Fibroblast of pulmonary artery (primary cell): ENCODE measurements at regions not wholly inside any gene's neighbourhood (a gene's known extent, or its start where the extent isn't known, plus 50 kb on each side); places are given as distances from the start of the nearest gene placed in this dataset.

Experiments used
- DNase-seq: peaks from one replicate; pipeline ENCODE4 v3.0.0-alpha.2; 2010; ENCODE audit warnings: low read depth
- H3K4me3 ChIP-seq: replicated peaks from 2 replicates; pipeline ENCODE4 v1.5.1; 2011; ENCODE audit warnings: low read depth, mild to moderate bottlenecking, control low read depth, low read length, moderate library complexity
- TF ChIP-seq, protein P1 (sequence below): IDR thresholded peaks from 2 replicates; pipeline ENCODE4 v1.5.1; 2011; ENCODE audit warnings: mild to moderate bottlenecking, control low read depth, low read length, inconsistent platforms; ENCODE audit errors: missing control alignments

DNA sequence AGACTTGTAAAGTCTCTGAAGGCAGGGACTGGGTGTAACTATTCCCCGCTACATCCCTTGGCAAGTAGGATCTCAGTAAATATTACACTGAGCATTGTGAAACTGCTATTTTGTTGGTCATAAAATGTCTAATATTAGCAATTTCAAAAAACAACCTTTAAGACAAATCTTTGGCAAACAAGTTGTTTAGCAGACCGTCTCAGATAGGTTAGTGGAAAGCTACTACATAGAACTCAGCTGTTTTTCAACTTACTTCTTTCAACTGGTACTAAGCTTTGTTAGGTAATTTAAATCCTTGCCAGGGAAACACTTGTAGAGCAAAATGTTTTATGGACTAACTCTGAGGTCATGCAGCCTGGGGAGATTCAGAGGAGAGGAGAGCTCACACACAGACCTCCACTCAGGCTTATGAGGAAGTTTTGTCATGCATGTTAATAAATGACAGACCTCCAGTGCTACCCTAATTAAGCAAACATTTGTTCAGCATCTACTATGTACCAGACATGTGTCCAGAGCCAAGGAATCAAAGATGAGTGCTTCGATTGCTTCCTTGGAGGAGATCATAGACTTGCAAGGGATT is 61.6 kb upstream of the STAC start:
- TF ChIP-seq, protein P1, sequence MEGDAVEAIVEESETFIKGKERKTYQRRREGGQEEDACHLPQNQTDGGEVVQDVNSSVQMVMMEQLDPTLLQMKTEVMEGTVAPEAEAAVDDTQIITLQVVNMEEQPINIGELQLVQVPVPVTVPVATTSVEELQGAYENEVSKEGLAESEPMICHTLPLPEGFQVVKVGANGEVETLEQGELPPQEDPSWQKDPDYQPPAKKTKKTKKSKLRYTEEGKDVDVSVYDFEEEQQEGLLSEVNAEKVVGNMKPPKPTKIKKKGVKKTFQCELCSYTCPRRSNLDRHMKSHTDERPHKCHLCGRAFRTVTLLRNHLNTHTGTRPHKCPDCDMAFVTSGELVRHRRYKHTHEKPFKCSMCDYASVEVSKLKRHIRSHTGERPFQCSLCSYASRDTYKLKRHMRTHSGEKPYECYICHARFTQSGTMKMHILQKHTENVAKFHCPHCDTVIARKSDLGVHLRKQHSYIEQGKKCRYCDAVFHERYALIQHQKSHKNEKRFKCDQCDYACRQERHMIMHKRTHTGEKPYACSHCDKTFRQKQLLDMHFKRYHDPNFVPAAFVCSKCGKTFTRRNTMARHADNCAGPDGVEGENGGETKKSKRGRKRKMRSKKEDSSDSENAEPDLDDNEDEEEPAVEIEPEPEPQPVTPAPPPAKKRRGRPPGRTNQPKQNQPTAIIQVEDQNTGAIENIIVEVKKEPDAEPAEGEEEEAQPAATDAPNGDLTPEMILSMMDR: no peak
- DNase-seq: no peak
- no peak overlapping the region for H3K4me3 ChIP-seq

DNA sequence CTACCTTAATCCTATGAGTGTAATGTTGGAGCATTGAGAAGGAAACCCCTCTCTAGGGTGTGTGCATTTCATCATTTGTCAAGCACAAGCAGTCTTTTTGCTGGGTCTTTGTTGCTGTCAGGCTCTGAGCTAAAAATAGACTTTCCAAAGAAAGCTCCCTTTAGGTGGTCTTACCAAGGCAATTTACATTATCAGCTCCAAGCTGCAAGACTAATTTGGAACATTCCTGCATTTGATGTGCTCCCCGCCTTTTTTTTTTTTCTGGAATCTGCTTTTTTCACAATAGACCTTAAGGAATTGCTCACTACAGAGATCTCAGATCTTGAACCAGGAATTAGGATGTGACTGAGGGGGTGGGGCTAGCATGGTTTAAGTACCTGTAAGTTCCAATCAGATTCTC is 60.6 kb upstream of the STAC start:
- H3K4me3 ChIP-seq: no peak overlapping the region
- TF ChIP-seq, protein P1: no peak
- DNase-seq: no peak
